Osteocyte (in vitro differentiated cells): ENCODE measurements at regions not wholly inside any gene's neighbourhood (a gene's known extent, or its start where the extent isn't known, plus 50 kb on each side); places are given as distances from the start of the nearest gene placed in this dataset.

Experiments used
- DNase-seq: peaks from one replicate; pipeline ENCODE4 v3.0.0; 2021; ENCODE audit warnings: mixed read lengths; ENCODE audit not compliant: unreplicated experiment; ENCODE audit errors: extremely low spot score
- H3K27ac Mint-ChIP-seq: one replicate; pipeline ENCODE4 v1.8.0; 2021; ENCODE audit warnings: mild to moderate bottlenecking, mixed read lengths; ENCODE audit not compliant: unreplicated experiment
- H3K27me3 Mint-ChIP-seq: one replicate; pipeline ENCODE4 v1.8.0; 2021; ENCODE audit warnings: mixed read lengths; ENCODE audit not compliant: unreplicated experiment
- H3K36me3 Mint-ChIP-seq: one replicate; pipeline ENCODE4 v1.8.0; 2021; ENCODE audit warnings: mixed read lengths; ENCODE audit not compliant: unreplicated experiment
- H3K4me1 Mint-ChIP-seq: one replicate; pipeline ENCODE4 v1.8.0; 2021; ENCODE audit warnings: mixed read lengths; ENCODE audit not compliant: unreplicated experiment
- H3K4me3 Mint-ChIP-seq: one replicate; pipeline ENCODE4 v1.8.0; 2021; ENCODE audit warnings: mild to moderate bottlenecking, moderate library complexity, mixed read lengths; ENCODE audit not compliant: unreplicated experiment
- H3K9me3 Mint-ChIP-seq: one replicate; pipeline ENCODE4 v1.8.0; 2021; ENCODE audit warnings: mixed read lengths; ENCODE audit not compliant: unreplicated experiment
- CTCF ChIP-seq: fragments of 200-600 bp; sonication (generic); IDR thresholded peaks from 2 replicates; pipeline ENCODE4 v1.5.0; 2021; ENCODE audit warnings: antibody characterized with exemption, mild to moderate bottlenecking, moderate library complexity

- DNase-seq: no peak
- Mint-ChIP-seq H3K4me3 (no peak overlapping the region), H3K9me3 (peaks cover 6% of the 10 kb centered on the region), H3K4me1 (peaks cover 12% of the 10 kb centered on the region), H3K36me3 (peaks cover 4% of the 10 kb centered on the region), H3K27ac (no peak overlapping the region), H3K27me3 (no peaks in the 10 kb centered on the region)
- no peak for TF ChIP-seq CTCF
These were observed 158.4 kb upstream of the MYLIP start for GRCh38 chr6:15970517-15970916.

DNA sequence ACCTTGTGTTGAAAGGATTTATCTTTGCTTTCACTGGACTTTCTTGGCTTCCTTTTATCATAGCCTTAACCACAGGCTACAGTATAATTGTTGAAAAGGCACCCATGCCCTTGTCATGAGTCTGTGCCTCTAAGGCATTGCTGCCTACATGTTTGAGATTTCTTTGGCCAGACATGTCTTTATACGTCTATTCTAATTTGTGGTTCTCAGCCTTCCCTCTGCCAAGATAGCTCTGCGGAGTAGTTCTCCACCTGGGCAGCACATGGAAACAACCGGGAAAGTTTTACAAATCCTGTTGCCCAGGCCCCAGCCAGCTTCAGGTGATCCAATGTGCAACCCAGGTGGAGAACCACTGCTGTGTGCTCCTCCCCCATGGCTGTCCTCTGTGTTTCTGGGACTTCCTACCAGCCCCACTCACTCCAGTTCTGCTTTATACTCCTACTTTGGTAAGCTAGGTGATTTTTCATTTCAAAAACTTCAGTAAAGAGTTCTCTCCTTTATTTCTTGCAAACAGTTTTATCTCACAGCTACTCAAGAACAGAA, 159.6 kb upstream of the MYLIP start:
- no peak overlapping the region for H3K4me3 Mint-ChIP-seq
- peak; percentile 40 for DNase-seq
- H3K27me3 Mint-ChIP-seq: no peaks in the 10 kb centered on the region
- TF ChIP-seq CTCF: no peak
- peaks cover 4% of the 10 kb centered on the region for H3K36me3 Mint-ChIP-seq
- peaks cover 6% of the 10 kb centered on the region for H3K9me3 Mint-ChIP-seq
- peaks cover 12% of the 10 kb centered on the region for H3K4me1 Mint-ChIP-seq
- peak overlapping the region; percentile 1 for H3K27ac Mint-ChIP-seq

GRCh38 chr6:15968519-15968918, 160.4 kb upstream of the MYLIP start:
- Mint-ChIP-seq H3K9me3 (no peaks in the 10 kb centered on the region), H3K4me1 (peaks cover 12% of the 10 kb centered on the region), H3K4me3 (no peak overlapping the region), H3K27ac (no peak overlapping the region), H3K36me3 (no peaks in the 10 kb centered on the region), H3K27me3 (no peaks in the 10 kb centered on the region)
- peak; percentile 25 for DNase-seq
- no peak for TF ChIP-seq CTCF

GRCh38 chr6:15966000-15966520, 162.8 kb upstream of the MYLIP start:
- Mint-ChIP-seq H3K4me1 (peaks cover 29% of the 10 kb centered on the region), H3K36me3 (no peaks in the 10 kb centered on the region), H3K27ac (no peak overlapping the region), H3K9me3 (peaks cover 2% of the 10 kb centered on the region), H3K4me3 (no peak overlapping the region), H3K27me3 (no peaks in the 10 kb centered on the region)
- peak; percentile 57 for DNase-seq
- TF ChIP-seq CTCF: no peak

DNA sequence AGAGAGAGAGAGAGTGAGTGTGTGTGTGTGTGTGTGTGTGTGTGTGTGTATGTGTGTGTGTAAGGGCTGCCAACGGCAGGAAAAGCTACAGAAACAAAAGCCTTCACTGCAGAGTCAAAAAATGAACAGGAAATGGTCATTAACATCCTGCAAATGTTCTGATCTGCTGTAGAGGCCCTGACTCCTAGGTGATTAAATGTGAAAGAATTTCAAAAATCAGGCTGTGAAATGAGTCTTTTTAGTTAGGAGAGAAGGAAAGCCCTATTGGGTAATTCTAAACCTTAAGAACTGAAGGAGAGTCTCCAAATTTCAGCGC, 166.5 kb upstream of the MYLIP start:
- H3K4me3 Mint-ChIP-seq: no peak overlapping the region
- peak; percentile 46 for DNase-seq
- H3K36me3 Mint-ChIP-seq: no peaks in the 10 kb centered on the region
- H3K4me1 Mint-ChIP-seq: peaks cover 20% of the 10 kb centered on the region
- TF ChIP-seq CTCF: no peak
- H3K9me3 Mint-ChIP-seq: peaks cover 6% of the 10 kb centered on the region
- no peaks in the 10 kb centered on the region for H3K27me3 Mint-ChIP-seq
- H3K27ac Mint-ChIP-seq: peak overlapping the region; percentile 75
